Putamen (tissue), 1 donor: ENCODE measurements at regions not wholly inside any gene's neighbourhood (a gene's known extent, or its start where the extent isn't known, plus 50 kb on each side); places are given as distances from the start of the nearest gene placed in this dataset.

Source experiments
- DNase-seq: peaks from one replicate; pipeline ENCODE4 v3.0.0-alpha.2; 2016; ENCODE audit warnings: low spot score

DNA sequence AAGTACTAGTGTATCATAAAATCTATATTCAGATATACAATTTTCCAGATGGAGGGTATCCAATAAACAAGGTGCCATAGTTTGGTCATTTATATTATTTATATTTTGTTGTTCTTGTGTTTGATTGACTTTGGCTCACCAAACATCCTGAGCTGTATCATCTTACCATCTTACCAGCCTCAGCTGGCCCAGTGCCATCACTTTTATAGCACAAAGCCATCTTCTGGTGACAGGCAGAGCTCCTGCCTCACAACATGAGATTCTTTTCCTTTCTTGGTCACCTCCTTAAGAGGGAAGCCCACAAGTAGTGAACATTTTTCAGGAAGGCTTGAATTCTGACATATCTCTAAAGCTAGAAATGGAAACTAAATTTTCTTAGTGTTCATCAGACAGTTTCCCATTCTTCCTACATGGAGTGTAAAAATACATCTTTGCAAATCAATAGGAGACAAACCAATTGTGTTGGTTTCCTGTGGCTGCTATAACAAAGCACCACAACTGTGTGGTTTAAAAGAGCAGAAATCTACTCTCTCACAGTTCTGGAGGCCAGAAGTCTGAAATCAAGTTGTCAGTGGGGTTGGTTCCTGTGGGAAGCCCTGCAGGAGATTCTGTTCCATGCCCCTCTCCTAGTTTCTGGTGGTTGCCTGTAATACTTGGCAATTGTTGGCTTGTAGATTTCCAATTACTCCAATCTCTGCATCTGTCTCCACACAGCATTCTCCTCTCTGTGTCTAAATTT is 341.8 kb downstream of the MAN2A1 start:
- DNase-seq = no peak

DNA sequence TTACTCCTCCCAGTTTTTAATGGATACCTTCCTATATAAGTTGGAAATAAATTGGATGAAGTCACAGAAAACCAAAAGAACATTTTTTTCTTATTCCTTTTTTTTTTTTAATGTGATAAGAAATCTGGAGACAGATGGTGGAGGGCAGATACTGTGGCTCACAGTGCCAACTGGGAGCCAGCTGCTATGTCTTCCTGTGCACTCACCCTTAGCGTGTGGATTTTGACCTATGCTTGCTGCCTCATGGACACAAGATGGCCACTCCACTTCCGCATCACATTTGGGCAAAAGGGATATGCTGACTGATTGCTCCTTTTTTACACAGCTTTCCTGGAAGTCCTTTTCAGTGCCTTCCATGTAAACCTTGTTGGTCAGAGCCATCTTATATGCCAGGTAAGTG is 342.6 kb downstream of the MAN2A1 start:
- DNase-seq = no peak

DNA sequence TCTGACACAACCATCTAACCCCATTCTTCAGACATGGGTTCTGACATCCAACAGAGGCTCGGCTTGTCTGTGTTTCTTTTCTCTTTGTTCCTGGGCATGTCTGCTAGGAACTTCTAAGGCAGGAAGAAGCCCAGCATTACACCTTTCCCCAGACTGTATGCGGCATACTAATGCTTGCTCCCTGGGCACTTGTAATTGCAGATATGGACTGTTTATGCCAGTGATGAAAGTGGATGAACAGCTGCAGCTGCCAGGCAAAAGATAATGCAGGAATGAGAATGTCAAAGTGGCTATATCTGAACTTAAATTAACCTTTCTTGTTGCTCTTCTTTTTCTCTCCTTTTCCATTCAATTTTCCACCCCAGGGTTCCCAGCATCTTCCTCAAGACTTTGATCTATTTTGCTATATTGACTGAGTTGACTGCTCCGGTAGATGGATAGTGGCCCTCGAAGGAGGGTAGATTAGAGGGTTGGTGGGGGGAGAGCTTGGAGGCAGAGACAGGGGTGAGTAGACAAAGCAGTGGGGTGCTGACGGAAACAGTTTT is 344.4 kb downstream of the MAN2A1 start:
- DNase-seq = no peak

DNA sequence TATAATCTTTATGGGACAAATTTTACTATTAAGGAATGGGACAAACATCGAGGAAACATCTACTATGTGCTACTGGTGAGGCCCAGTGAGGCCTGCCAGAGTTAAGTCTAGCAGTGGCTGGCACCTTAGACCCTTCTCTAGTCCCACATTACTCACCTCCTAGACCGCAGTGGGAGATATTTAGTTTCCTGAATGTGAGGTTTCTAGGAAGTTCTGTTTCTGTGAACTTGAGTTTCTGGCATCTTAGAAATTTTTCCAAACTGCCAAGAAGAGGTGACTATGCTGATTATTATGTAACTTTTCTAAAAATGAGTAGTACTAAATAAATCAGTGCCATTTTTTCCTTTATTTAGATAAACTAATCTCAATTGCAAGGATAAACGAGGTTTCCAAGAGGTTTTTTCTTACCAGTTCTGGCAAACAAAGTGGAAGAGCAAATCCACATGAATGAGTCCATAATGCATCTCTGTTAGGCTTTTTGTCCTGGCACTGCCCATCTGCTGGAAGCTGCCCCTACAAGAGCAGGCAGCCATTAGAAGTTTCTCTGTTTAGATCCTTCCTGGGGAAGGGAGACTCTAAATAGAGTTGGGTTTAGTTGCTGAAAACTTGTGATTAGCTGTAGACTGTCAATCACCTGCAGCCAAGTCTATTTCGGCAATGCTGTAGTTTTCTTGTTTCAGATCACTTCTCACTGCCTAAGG is 348.7 kb downstream of the MAN2A1 start:
- no peak for DNase-seq

DNA sequence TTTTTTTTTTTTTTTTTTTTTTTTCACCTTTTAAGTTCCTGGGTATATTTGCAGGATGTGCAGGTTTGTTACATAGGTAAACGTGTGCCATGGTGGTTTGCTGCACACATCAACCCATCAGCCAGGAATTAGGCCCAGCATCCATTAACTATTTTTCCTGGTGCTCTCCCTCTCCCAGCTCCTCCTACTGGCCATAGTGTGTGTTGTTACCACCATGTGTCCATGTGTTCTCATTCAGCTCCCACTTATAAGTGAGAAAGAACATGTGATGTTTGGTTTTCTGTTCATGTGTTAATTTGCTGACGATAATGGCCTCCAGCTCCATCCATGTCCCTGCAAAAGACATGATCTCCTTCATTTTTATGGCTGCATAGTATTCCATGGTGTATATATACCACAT is 350.5 kb downstream of the MAN2A1 start:
- DNase-seq = no peak

DNA sequence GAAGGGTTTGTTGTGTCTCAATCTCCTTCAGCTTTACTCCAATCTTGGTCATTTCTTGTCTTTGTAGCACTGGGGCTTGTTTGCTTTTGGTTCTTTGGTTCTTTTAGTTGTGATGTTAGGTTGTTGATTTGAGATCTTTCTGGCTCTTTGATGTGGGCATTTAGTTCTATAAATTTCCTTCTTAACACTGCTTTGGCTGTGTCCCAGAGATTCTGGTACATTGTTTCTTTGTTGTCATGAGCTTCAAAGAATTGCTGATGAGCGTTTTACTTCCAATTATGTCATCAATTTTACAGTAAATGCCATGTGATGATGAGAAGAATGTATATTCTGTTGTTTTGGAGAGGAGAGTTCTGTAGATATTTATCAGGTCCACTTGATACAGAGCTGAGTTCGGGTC is 353.3 kb downstream of the MAN2A1 start:
- DNase-seq = no peak

DNA sequence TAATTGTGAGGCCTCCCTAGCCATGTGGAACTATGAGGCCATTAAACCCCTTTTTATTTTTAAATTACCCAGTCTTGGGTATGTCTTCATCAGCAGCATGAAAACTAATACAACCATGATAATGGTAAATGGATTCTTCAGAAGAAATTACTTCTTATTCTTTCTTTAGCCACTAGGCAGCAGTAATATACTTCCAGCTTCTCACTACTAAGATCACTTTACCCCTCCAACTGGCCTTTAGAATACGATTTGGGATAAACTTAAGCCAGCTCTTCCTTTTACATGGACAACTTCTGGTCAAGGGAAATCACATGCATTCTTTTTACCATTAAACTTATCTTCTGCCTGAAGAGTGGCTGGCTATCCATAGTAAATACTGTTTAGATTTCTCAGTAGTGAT is 355.4 kb downstream of the MAN2A1 start:
- no peak for DNase-seq

DNA sequence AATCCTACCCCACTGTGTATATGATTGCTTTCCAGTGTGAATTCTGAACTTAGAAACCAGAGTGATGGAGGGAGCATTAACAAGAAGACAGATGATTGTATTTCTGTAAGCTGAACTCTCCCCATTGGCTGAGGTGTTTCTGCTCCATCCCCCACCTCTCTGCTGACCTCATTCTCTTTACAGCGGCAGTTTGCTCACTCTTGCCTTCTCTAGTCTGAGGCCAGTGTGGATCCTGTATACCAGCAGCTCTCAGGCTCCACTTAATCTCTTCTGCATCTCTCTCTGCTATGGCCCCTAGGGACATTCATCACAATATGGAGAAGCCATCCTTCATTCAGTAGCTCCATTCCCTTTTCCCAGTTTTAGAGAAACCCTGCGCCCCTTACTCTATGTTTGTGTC is 358.8 kb downstream of the MAN2A1 start:
- DNase-seq = no peak

DNA sequence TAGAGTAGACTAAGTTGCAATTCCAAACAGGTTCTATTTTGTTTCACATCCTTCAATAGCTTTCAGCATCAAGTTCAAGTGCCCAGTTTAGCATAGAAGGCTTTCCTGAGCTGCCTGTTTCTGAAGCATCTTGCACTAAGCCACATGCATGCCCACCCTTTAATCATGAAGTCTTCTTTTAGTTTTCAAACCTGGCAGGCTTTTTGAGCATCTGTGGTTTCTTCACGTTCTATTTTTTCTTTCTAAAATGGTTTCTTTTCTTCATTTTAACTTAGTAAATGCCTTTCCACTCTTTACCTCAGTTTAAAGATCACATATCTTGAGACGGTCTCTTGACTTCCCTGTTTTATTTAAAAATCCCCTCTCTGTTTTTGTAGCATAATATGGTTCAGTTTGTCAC is 360.1 kb downstream of the MAN2A1 start:
- DNase-seq = no peak

DNA sequence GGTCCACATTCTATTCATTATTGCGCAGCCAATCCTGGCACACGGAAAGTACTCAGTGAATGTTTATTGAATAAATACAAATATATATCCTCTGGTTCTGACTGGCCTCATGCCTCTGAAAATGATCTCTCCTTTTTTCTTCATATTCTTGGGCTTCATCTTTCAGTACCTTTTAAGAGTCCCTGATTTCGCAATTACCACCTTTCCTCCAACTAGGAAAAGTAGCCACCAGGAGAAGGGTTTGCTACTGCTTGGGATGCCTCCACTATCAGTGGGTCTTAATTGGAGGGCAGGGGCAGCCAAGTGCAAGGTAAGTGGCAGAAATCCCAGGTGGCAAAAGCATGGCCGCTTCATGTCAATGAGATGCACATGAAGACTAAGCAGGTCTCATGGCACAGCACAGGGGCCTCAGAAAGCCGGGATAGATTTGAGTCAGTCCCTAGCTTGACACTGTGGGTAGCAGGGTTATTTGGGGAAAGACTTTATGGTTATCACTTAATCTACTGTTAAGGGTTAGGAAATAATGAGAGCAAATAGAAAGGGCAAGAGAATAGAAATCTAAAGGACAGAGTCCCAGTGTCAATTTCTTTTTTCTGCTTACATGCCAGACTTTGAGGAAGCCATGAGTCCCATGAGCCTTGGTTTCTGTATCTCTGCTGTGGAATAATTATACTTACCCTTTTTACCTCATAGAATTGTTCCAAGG is 361.1 kb downstream of the MAN2A1 start:
- no peak for DNase-seq

DNA sequence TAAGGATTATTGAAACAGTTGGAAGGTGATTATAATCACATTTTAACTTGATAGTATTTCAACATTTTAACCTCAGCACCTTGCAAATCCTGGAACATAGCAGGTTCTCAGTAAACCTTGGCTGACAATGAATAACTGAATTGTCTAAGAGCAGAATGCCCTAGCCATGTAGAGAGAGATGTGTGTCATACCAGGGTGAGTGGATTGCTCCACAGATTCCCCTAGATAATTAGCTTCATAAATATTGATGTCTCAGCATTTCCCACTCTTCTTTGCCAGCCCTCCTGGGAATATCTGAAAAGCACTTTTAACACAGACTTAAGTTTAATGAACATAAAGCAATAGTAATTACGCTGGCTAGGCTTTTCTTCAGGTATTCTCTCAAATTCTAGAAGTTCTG is 363.5 kb downstream of the MAN2A1 start:
- DNase-seq = no peak

DNA sequence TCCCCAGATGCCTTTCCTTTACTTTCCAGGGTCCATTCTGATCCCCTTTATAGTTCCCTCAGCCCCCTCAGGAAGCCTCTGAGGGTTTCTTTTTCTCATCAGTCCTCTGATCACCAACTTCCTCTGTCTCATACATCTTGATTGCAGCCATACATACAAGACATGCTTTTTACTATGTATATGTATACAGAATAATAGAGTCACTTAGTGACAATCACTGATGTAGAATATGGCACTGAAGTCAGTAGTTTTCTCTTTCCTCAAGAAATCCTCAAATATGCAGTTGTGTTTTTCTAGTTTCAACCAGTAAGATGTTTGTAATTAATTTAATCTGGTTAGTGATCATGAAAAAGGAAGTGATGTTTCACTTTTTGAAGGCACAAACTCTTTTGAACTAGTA is 364.1 kb downstream of the MAN2A1 start:
- no peak for DNase-seq

DNA sequence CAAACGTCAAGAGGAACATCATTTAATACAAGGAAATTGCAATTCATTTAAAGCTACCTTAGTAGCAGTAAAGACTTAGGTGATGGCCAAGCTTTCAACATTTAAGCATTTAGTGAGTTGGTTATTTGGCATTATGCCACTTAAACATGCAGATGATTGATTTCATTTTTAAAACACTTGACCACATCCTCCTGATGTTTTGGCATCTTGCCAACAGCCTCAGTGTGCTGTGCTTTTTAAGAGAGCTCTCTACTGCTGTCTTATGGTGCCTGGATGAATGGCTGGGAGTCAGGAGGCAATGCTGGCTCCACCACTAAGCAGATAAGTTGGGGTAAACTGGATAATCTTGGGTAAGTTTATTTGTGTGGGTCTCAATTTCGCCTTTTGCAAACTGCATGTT is 364.5 kb downstream of the MAN2A1 start:
- DNase-seq = peak; percentile 5

DNA sequence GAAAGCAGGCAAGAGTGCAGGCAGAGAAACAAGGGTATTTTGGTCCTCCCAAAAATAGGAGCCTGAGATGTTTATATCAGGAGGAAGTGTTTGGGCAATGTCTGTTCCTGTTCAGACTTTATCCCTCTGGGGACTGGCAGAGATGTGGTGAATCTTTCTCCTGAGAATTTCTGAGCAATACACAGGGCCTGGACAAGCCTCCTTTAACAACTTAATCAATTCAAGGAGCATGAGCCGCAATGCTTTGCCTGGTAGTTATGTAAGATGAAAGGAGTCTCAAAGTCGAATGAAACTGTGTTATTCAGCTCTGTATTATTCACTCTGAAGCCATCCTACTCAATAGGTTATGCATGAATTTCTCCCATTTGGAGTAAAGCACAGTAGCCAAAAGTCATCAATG is 365.6 kb downstream of the MAN2A1 start:
- DNase-seq = peak; percentile 33

DNA sequence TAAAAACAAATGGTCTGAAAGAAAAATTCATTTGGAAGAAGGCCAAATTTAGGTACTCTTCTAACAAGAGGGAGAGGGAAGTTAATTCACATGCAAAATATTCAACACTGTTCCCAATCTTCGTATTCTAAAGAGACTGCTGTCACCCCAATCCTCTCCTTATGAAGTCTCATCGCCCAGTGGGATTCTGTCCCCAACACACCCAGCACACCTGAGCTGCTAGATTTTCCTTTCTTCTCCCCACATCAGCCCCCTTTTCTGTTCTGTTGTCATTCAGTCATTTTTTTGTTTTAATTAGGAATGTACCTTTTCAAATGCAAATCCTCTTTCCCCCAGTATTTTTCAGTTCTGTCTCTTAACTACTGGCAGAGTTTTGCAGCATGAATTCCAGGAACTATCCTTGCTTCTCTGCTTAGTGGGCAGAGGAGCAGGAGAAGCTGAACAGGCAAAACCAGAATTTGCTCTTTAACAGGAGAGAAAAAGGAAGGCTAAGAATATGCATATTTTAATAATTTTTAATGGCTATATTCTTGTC is 366.9 kb downstream of the MAN2A1 start:
- no peak for DNase-seq

DNA sequence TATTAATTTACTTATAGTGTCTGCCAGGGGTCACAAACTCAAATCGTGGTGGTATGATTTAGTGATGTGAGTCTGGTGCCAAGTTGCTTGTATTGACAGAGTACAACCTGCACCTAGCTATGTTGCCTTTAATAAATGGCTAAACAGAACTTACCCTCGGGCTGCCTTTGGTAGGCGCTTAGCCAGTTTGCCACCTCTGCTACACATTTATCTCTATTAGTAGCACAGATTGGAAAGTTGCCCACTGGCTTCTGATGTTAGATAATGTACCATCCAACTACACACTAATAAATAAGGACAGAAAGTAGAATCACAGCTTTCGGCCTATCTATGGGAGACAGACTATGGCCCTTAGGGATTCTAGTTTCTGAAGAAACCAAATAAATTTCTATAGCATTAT is 368.4 kb downstream of the MAN2A1 start:
- DNase-seq = no peak

DNA sequence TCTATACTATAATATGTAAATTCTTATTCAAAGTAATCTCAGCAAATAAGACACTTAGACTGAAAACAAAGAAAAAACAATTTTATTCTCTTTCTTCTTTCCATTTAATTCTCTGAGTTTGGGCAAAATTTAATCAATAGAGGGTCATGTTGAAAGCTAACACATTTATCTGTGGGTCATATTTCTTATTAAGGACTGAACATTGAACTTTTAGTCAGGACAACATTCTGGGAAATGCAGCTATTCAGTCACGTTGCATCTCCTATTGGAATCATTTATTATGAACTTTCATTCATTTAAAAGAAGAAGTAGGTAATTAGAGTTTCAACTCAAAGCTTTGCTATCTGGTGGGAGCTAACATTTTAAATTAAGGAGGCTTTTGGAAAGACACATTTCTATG is 372.5 kb downstream of the MAN2A1 start:
- DNase-seq = no peak

DNA sequence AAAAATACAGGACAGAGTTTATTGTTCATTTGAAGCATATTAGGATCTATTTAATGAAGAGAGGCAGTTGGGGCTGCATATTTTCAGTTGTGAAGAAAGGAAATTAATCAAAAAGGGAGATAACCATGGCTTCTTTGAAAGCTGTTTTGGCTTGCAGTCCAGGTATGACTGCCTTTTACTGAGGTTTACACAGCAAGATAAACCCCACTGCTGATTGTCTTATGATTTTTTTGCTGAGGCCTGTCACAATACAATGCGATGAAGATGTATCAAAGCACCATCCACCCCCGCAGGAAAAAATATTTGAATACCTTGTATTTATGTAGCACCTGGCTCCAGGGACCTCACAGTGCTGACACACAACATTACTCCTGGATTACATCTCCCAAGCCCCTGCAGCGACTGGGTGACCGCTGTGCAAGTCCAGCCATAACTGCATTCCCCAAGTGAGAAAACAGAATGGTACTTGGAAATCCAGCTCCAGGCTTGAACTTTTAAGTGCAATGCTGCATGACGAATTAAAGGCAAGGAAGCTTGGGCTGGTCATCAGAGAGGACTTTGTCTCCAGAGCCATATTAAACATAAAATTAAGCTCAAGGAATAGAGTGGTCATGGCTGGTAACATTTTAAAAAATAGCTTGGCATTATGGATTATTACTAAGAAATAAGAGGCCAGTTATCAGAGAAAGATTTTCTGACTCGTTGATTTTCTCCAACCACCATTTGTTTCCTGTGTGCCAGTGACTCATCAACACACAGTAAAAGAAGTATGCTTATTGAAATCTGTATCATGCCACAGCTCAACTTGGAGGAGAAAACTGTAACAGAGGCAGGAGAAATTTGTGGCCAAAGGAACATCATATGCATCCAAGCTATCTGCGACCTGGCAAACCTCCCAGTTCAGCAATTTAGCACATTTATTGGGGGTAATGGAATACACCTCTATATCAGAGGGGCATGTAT is 374.2 kb downstream of the MAN2A1 start:
- DNase-seq = no peak

DNA sequence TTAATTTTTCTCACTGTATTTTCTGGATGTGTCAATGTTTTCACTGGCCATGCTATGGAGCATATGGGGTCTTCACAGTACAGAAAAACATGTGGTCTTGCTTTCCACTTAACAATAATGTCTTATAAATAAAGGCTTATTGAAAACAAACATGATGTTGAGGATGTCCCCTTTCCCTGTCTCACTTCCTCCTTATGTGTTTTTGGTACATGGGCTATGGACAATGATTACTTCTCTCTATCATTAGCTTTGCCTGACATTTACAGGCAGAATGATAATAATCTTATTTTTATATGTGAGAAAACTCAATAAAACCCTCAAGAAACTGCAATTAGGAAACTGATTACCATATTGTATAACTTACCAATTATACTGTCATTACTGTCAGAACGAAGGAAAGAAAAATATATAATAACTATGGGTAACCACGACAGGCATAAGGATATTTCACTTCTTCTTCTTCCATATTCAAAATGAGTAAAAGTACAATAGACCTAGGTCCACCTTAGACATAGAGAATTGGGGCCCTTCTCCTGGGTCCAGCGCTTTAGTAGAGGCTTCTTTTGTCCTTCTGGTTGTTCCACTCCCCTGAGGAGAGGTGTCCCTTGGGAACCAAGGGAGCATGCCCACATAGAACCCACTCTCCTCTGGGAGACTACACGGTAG is 375.0 kb downstream of the MAN2A1 start:
- DNase-seq = no peak

DNA sequence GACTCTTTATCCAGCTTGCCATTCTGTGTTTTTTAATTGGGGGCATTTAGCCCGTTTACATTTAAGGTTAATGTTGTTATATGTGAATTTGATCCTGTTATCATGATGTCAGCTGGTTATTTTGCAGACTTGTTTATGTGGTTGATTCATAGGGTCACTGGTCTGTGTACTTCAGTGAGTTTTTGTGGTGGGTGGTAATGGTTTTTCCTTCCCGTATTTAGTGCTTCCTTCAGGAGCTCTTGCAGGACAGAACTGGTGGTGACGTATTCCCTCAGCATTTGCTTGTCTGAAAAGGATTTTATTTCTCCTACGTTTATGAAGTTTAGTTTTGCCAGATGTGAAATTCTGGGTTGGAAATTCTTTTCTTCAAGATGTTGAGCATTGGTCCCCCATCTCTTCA is 381.1 kb downstream of the MAN2A1 start:
- no peak for DNase-seq

DNA sequence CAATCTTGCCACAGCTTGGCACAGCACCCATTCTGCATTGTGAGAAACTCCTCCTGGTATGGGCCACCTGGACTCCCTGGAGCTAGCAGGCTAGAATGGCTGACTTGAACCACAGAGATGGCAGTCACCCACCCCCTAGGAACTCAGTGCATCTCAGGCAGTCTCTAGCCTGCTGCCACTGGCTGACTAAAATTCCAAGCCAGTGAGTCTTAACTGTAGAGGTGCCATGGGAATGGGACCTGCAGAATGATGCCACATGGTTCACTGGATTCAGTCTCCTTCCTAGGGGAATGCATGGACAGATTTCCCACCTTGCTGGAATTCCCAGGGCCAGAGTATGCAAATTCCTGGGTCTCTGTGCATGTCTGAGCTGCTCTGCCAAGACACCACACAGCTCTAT is 382.9 kb downstream of the MAN2A1 start:
- DNase-seq = no peak
